LHCN-M2 (cell line): ENCODE measurements at regions not wholly inside any gene's neighbourhood (a gene's known extent, or its start where the extent isn't known, plus 50 kb on each side); places are given as distances from the start of the nearest gene placed in this dataset.

Experiments used
- DNase-seq: peaks from one replicate; pipeline ENCODE4 v3.0.0-alpha.2; 2012; ENCODE audit warnings: low read depth

DNA sequence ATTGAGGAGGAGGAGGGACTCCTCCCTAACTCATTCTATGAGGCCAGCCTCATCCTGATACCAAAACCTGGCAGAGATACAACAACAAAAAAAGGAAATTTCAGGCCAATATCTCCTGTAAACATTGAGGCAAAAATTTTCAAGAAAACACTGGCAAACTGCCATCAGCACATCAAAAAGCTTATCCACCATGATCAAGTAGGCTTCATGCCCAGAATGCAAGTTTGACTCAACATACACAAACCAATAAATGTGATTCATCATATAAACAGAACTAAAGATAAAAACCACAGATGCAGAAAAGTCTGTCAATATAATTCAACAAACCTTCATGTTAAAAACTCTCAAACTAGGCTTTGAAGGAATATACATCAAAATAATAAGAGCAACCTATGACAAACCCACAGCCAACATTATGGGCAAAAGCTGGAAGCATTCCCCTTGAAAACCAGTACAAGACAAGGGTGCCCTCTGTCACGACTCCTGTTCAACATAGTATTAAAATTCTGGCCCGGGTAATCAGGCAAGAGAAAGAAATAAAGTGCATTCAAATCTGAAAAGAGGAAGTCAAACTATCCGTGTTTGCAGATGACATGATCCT is 1014.3 kb downstream of the CBLN2 start:
- DNase-seq = no peak

DNA sequence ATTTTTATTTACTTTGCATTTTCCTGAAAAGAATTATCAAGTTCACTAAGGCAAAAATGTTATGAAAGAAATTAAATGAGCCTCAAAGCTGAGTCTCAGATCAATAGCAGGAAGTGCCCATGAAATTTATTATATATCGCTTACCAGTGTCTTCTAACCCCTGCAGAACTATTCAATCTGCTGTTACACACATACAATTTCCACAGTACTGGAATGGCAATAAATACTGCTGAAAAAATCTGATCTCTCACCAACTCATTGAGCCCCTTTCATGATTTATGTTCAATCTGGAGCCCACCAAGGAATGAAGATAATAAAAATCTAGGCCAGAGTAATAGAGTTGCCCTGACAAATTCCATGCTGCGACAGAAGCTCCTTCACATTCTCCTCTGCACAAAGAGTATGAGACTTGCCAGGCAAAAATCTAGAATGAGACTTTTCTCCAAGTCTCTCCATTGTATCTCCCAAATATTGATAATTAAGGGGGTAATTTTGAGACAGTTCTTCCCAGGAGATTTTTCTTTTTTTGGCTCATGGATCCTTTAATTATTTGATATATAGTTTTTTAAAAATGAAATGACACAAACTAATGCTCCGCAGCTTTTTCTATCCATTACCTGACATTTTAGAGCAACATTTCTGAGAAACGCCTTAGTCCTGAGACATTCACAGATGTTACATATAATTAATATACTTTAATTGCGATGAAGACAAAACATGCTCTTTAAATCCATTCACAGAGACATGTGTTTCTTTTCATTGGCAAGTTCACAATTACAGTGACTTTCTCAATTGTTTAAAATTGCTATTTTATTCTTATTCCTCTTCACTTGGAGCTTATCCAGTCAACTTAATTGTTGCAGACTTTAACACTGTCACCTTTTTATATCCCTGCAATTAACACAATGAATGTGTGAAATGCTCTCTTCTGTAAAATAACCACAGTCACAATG is 1020.4 kb downstream of the CBLN2 start:
- DNase-seq = no peak

DNA sequence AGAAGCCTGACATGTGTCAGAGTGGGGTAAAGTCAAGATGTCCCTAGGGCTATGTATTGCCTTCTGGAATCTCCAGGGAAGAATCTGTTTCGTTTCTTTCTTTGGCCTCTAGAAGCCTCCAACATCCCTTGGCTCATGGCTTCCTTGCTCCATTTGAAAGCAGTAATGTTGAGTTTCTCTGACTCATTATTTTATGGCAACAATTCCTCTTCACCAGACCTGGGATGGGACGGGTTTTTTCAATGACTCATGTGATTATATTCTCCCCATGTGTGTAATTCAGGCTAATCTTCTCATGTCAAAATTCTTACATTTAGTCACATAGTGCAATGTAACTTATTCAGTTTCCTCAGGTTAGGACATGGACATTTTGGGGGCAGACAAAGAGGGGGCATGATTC is 1038.6 kb downstream of the CBLN2 start:
- DNase-seq = no peak

DNA sequence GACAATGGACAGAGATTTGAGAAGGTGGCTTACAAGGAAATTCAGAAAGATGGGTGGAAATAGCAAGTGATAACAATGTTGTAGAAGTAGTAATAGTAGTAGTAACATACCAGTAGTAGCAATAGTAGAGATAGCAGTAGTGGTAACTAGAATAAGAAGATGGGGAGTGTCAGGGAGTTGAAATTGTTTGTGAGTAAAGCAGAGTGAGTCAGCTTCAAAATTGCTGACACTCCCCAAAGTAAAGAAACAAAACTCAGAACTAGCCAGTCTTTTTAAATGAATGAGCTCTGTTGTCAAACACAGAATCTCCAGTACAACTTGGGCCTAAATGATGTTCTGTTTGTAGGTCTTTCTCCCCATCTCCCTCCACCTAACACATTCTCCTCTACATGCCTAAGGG is 1040.9 kb downstream of the CBLN2 start:
- DNase-seq = no peak

DNA sequence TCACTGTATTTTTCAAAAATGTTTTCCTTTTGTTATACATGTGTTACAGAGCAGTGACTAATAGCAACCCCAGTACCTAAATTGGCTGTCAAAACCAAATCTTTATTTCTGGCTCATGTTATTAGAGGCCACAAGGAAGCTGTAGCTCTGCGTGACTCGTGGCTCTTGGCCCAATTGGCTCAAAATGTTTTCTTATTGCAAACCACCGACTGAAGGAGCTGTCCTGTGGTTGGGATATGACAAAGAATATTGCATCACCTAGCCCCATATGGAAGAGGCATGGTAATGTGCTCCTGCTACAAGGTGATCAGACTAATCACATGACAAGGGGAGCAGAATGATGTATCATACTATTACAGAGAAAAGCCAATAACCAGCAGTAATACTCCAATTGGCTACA is 1058.5 kb downstream of the CBLN2 start:
- DNase-seq = no peak

DNA sequence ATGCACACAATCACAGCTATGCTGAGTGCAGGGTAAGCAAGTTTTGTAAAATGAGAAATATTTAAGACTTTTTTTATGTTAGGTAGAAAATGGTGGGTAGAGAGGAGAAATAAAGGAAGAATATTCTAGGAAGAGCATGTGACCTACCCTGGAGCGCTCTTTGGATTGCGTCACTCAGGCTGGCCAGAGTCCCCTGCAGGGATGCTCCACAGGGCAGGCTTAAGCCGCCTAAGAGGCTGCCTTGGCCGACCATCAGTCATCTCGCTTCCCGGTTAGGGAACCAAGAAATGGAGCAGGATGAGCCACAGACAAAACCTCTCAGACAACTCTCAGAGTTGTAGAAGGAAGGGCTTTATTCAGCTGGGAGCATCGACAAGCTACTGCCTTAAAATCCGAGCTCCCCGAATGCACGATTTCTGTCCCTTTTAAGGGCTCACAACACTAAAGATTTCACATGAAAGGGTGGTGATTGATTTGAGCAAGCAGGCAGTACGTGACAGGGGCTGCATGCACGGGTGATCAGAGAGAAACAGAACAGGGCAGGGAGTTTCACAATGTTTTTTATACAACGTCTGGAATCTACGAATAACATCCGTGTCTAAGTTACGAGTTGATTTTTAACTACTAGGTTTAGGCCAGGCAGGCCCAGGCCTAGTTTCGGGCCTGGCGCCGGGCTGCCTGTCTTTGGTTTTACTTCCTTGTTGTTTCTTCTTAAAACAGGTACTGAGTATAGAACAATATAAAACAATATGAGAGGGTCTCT is 1072.0 kb downstream of the CBLN2 start:
- no peak for DNase-seq

DNA sequence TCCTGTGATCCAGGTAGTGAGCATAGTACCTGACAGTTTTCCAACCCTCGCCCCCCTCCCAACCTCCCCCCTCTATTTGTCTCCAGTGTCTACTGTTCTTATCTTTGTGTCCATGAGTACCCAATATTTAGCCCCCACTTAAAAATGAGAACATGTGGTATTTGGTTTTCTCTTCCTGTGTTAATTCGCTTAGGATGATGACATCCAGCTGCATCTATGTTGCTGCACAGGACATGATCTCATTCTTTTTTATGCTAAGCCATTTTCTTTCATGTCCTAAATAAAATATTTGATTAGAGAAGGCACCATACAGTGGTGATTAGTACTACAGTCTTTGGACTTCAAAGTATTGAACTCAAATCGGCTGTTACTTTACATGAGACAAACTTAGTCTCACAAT is 1087.9 kb downstream of the CBLN2 start:
- no peak for DNase-seq

DNA sequence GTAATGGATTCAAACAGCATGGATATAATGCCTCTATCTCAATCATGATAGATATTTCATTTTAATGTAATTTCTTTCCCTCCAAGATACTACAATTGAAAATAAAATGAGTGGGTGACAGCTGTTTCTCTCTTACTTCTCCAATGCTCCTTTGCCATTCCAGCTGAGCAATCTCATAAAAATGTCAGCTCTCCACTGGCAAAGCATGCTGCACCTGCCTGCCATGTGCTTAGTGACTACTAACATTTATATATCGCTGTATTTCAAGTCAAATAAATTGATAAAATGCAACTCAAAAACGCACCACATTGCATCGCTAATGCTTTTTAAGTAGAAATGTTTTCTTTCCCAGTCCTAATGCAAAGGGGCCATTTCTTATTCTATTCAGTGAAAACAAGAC is 1093.9 kb downstream of the CBLN2 start:
- DNase-seq = no peak

DNA sequence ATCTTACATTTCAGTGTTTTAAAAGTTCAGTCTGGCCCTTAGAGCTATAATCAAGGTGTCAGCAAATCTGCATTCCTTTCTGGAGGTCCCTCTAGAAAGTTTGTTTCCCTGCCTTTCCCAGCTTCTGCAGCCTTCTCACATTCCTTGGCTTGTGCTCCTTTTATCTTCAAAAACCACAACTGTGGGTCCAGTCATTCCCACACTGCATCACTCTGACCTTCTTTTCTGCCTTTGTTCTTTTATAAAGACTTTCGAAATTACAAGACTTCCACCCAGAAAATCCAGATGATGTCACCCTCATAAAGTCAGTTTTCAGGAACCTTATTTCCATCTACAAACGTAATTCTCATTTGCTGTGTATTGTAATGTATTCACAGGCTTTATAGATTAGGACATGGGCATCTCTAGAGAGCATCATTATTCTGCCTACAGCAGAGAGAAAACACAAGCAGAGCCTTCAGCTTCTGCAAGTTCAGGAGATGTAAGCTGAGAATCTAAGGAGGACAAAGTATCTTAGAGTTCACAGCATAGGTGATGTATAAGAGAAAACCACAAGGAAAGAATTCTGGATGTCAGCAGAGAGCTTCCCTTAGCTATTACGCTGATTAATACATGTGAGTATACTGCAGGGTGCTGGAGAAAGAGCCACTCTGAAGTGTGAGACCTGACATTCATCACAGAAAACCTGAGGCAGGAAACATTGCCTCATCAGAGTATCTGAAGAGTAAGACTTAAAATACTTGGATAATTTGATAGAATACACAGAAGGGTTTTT is 1100.2 kb downstream of the CBLN2 start:
- no peak for DNase-seq

DNA sequence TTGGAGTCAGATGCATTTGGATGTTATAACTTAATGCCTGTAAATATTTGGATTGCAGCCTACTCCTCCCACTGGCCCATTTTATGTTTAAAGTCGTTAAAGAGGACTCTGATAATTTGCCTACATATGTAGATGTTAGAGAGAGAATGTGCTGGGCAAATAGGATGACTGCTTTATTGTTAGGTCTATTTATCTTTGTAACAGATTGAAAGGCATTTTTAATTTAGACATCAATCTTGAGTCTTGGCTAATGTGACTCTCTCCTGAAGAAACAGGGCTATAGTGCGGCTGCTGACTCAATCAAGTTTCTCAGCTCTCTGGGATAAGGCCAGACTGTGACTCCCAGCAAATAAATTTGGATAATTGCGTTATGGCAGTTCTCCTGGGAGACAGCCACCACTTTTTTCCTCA is 1101.4 kb downstream of the CBLN2 start:
- no peak for DNase-seq

DNA sequence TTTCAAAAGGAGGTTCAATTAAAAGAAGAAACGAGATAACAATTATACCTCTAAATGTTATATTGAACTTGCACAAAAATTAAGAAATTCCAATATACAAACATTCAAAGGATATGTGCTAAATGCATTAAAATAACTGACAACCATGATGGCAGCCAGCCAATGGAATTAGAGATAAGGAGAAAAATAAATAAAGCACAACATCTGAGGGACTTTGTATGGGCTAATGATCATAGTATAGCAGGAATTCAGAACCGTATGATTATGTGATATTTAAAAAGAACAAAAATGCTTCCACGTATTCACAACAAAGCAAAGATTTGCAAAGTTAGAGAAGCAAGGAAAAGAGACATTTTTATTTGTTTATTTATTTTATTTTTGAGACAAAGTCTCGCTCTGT is 1103.0 kb downstream of the CBLN2 start:
- DNase-seq = no peak

DNA sequence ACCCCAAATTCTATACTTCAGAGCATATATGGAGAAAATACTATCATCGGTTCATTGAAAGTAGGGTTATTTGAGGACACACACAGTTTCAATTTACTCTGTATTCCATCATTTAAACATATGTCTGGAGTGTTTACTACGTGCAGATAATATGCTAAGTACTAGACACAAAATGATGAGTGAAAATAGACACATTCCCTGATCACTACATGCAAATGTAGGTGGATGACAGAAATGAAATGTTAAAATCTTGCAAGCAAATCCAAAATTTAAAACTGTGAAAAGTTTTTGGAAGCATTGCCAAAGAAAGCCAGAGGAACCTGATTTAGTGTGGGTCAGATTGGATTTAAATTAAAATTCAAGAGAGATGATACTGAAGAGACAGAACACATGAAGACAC is 1106.6 kb downstream of the CBLN2 start:
- DNase-seq = no peak

DNA sequence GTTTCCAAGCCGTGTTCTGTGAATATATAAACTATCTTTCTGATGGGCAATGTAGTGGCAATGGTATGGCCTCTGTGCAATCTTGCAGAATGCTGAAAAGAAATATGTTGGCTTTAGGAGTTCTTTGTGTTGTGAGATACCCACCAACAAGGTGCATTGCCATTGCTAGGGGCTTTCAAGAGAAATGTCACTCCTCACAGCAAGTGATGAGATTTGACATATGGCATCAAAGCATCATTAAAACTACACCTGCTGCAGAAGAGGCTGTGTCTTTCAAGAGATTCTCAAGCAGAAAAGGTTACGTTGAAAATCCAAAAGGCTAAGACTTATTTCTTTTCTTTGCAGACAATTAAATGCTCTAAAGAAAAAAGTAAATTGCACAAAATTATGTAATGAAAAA is 1110.8 kb downstream of the CBLN2 start:
- DNase-seq = no peak

DNA sequence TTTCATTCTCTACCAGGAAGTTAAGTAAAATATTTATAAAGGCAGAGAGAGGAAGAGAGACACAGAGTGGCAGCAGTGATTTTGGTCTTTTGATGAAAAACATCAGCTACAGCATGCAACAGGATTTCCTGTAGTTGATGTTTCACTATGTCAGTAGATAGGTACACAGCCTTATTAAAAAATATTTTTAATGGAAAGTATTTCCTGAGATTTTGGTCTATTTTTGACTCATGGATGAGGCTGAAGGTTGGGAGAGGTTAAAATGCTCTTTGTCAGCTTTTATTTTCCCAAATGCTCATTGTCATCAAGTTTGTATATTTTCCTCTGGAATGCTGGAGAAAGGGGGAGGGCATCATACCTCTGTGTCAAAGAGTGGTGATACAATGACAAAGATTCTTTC is 1112.5 kb downstream of the CBLN2 start:
- DNase-seq = no peak

DNA sequence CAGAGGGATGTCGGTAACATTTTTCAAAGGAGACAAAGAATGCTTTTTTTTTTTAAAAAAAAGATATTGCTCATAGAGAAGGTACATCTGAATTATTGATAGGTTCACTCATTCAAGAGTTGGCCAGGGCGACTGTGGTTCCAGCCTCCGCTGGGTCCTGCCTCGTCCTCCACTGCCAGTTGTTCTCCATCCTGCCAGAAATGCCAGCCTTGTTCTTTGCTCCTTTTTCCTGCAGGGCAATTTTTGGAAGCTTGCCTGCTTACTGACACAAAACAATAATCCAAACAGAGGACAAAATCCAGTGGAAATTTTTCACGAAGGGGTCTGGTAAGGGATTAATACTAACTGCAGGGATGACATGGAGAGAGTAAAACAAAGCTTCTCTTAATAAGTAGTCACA is 1113.0 kb downstream of the CBLN2 start:
- no peak for DNase-seq

DNA sequence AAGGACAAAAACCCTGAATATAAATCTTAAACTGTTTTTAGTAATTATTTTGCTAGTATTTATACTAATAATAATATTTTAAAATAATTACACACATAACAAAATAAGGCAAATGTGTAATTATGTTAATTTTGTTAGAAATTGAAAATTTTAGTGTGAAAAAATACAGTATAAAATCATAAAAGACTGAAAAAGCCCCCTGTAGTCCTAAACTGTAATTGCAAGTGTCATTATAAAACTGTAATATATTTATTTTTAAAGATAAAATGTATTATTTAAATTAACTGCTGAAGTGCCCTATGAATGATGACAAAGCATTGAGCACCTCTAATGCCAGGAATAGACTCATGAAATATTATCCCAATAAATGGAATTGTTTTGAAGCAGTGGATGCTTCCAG is 1117.7 kb downstream of the CBLN2 start:
- DNase-seq = no peak

DNA sequence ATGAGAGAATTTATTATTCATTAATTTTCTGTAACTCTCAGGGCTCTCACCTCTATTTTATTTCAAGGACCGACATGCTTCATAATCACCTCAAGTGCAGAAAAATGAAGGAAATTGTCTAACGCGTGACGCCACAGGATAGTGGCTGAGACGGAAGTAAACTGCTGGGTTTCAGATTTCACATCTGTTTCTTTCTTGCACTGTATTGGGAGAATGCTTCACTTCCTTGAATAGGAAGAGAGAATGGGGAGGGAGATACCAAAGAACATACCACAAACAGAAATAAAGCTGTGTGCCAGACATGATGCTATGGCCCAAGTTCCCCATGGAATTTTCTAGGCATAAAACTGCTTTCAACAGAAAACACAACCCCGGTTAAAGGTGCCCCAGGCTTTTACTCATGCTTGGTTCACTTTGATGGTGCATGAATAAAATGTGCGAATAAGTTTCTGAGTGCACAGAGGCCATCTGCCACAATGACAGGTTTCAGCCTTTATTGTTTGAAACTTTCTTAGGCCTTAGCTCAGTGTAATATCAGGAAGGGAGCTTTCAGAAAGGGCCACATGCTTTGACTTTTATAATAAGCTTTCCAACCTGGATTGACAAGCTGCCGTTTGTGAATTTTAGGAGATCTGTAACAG is 1116.4 kb downstream of the SOCS6 start:
- DNase-seq = no peak

DNA sequence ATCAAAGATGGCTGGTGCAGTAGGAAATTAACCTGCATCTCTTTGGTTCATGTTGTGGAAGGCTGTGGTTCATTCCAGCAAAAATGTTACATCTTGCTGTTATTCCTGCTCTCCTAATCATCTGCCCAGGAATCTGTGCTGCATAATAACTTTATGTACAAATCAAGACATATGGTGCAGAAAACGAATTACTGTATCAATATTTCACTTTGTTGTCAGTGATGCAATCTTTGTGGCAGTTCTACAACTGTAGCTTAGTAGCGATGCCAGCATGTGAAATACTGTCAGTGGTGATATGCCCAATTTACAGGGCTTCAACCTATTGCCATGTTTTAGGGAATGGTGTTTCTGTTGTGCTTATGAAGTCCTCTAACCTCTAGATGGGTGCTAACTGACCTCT is 1114.7 kb downstream of the SOCS6 start:
- DNase-seq = no peak

DNA sequence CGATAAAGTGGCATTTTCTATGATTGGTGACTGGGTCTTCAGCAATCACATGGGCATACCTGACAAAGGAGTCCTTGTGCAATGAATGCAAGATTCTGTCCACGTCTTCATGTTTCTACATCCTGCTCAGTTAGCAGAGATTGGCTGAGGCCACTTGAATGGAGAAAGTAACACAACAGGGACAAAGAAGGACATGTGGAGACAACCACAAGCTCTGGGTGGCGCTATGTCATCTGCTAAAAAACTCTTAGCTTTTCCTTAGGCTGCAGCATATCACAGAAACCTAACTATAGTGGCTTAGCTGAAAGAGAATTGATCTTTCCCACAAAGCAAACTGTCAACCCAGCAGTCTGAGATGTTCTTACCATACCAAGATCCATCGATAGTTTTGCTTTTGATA is 1109.7 kb downstream of the SOCS6 start:
- no peak for DNase-seq

DNA sequence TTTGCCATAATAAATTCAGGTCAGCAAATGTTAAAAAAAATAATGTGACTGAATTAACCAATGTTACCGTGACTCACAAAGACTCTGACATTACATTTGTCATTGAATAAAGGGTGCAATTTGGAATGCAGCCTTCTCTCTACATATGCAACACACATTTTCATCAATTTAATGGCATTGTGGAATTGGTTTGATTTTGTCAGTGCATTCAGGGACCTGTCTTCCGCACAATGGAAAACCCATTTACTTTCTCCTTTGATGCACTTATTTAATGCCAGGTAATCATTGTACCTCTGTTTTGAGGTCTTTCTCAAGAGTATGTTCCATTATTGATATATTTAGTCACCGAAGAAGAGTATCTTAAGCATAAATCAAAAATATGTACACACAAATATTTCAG is 1099.3 kb downstream of the SOCS6 start:
- no peak for DNase-seq

DNA sequence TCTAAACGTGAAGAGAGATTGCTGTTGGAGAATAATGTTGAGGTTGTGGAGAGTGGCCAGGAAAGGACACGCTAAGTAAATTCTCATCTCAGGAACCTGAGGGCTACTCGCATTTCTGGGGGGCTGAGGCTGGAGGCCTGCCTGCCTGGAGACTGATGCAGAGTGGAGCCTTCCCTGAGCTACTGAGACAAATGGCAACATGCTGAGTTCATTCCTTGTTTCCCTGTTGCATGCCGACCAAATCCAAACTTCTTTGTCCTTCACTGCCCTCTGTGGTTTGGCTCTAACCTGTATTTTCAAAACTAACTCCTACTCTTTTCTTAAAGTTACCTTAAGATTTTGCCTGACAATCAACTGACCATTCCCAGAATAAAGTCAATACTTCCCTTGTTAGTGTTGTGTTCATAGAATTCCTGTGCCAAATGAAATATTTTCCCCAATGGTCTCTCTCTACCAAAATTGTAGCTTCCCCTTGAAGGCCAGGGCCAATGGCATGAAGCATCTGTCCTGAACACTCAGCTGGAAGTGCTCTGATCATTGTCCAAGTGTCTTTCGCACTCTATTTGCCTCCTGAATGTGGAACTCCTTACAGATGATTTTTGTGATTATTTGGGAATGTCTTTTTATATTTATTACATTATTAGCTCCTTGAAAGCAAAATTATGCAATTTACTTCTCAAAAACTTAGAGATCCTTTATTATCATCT is 1085.6 kb downstream of the SOCS6 start:
- DNase-seq = no peak
